A549 (cell line): ENCODE measurements at regions not wholly inside any gene's neighbourhood (a gene's known extent, or its start where the extent isn't known, plus 50 kb on each side); places are given as distances from the start of the nearest gene placed in this dataset.

Experiments used
- ATAC-seq, 2 experiments: fragments of 200-7000 bp in 1 of 2; fragments of >200 bp in 1 of 2; cut with Nextera tagmentation in 1 of 2; cut with Tn5 transposase in 1 of 2; 3 replicates each; pipeline versions ENCODE4 v1.8.0 to v1.9.1; 2018 to 2020; ENCODE audit warnings: mild to moderate bottlenecking in 1 of 2, moderate library complexity in 1 of 2
- CTCF ChIA-PET: fragments of 300-600 bp; sonication (Branson Sonifier 250); formaldehyde crosslinking; extraction: SDS; loops from one replicate; lab custom pipeline; 2021; ENCODE audit warnings: antibody characterized with exemption, inconsistent platforms; lab: Yijun Ruan, JAX
- POLR2A ChIA-PET: fragments of 350-600 bp; formaldehyde crosslinking; extraction: SDS; loops from one replicate; lab custom pipeline; 2021; ENCODE audit warnings: antibody characterized with exemption, inconsistent platforms; lab: Yijun Ruan, JAX
- DNase-seq, 2 experiments: peaks; one replicate each; pipeline versions ENCODE4 v3.0.0 to v3.0.0-alpha.2; 2011 to 2016; ENCODE audit warnings: low read depth in 1 of 2, low spot score in 1 of 2
- FAIRE-seq: peaks from 2 replicates; lab custom pipeline; 2011; peaks lifted over from hg19 to GRCh38; lab: Jason Lieb, UNC
- H3K27ac ChIP-seq, 2 experiments: fragments of >200 bp; sonication (Bioruptor Twin); formaldehyde crosslinking; 3 replicates each; pipeline ENCODE4 v1.5.1; 2016 to 2017
- H3K4me1 ChIP-seq: fragments of >200 bp; sonication (Bioruptor Twin); formaldehyde crosslinking; 3 replicates; pipeline ENCODE4 v1.6.1; 2016
- H3K4me2 ChIP-seq: fragments of >200 bp; sonication (Bioruptor Twin); formaldehyde crosslinking; 3 replicates; pipeline ENCODE4 v1.6.1; 2016
- H3K4me3 ChIP-seq: fragments of >200 bp; sonication (Bioruptor Twin); formaldehyde crosslinking; 3 replicates; pipeline ENCODE4 v1.5.1; 2016
- H3K9me3 ChIP-seq: fragments of >200 bp; sonication (Bioruptor Twin); formaldehyde crosslinking; 3 replicates; pipeline ENCODE4 v1.6.1; 2016
- ELK1 ChIP-seq: fragments of 150-350 bp; IDR thresholded peaks from 2 replicates; pipeline ENCODE4 v1.6.1; 2014; ENCODE audit warnings: low read depth, mild to moderate bottlenecking, low read length
- EP300 ChIP-seq, 2 experiments: fragments of >200 bp; sonication (Bioruptor Twin); formaldehyde crosslinking; IDR thresholded peaks; 2 replicates in 1 of 2; 3 replicates in 1 of 2; pipeline ENCODE4 v1.6.1; 2016 to 2017
- HDAC2 ChIP-seq: fragments of 200-600 bp; sonication (generic); IDR thresholded peaks from 2 replicates; pipeline ENCODE4 v1.6.1; 2016
- HMGXB4 ChIP-seq: fragments of 250-450 bp; sonication (Bioruptor Pico); IDR thresholded peaks from 2 replicates; pipeline ENCODE4 v1.5.0; 2021; ENCODE audit warnings: mild to moderate bottlenecking, moderate library complexity, borderline replicate concordance
- JUNB ChIP-seq: fragments of >200 bp; sonication (Bioruptor Twin); formaldehyde crosslinking; IDR thresholded peaks from 2 replicates; pipeline ENCODE4 v1.6.1; 2016
- MAFK ChIP-seq: fragments of 450-650 bp; IDR thresholded peaks from 2 replicates; pipeline ENCODE4 v1.6.1; 2014; ENCODE audit not compliant: partially characterized antibody
- PHF8 ChIP-seq: fragments of 200-600 bp; sonication (generic); IDR thresholded peaks from 2 replicates; pipeline ENCODE4 v1.6.1; 2016; ENCODE audit warnings: low read depth, mild to moderate bottlenecking, antibody characterized with exemption, moderate library complexity, borderline replicate concordance
- RAD21 ChIP-seq, 2 experiments: fragments of >200 bp in 1 of 2; sonication (Bioruptor Twin) in 1 of 2; formaldehyde crosslinking in 1 of 2; IDR thresholded peaks in 1 of 2; conservative IDR thresholded peaks in 1 of 2; 2 replicates in 1 of 2; 3 replicates in 1 of 2; pipeline ENCODE4 v1.6.1; 2012 to 2018; ENCODE audit warnings: inconsistent platforms in 1 of 2
- RFX5 ChIP-seq: fragments of 450-650 bp; IDR thresholded peaks from 2 replicates; pipeline ENCODE4 v1.7.1; 2014; ENCODE audit warnings: antibody characterized with exemption, mild to moderate bottlenecking, moderate library complexity
- SMC3 ChIP-seq: fragments of >200 bp; sonication (Bioruptor Twin); formaldehyde crosslinking; IDR thresholded peaks from 3 replicates; pipeline ENCODE4 v1.6.1; 2018; ENCODE audit warnings: inconsistent platforms
- SREBF2 ChIP-seq: fragments of 450-650 bp; IDR thresholded peaks from 2 replicates; pipeline ENCODE4 v1.6.1; 2014; ENCODE audit warnings: mild to moderate bottlenecking, moderate library complexity
- TP53 ChIP-seq: fragments of 250-450 bp; sonication (Bioruptor Pico); IDR thresholded peaks from 2 replicates; pipeline ENCODE4 v1.5.0; 2021; ENCODE audit warnings: mild to moderate bottlenecking, moderate library complexity
- ZC3H11A ChIP-seq: fragments of 450-650 bp; IDR thresholded peaks from 2 replicates; pipeline ENCODE4 v1.6.1; 2014; ENCODE audit warnings: antibody characterized with exemption, mild to moderate bottlenecking
- ZSCAN20 ChIP-seq: fragments of 250-450 bp; sonication (Bioruptor Pico); IDR thresholded peaks from 2 replicates; pipeline ENCODE4 v1.8.0; 2022; ENCODE audit warnings: mild to moderate bottlenecking, moderate library complexity
- WGBS: methylation state at CpG from one replicate; pipeline ENCODE4 v1.1.6; 2017; ENCODE audit errors: missing lambda C conversion rate; 5-methylcytosine and 5-hydroxymethylcytosine counted together
- TF ChIP-seq, protein P1 (sequence below): fragments of >200 bp; sonication (Bioruptor Twin); formaldehyde crosslinking; IDR thresholded peaks from 2 replicates; pipeline ENCODE4 v1.6.1; 2016
- TF ChIP-seq, protein P2 (sequence below): fragments of 200-600 bp; sonication (generic); IDR thresholded peaks from 2 replicates; pipeline ENCODE4 v1.6.1; 2016; ENCODE audit warnings: antibody characterized with exemption, mild to moderate bottlenecking, moderate library complexity
- TF ChIP-seq, protein P3 (sequence below): fragments of 450-650 bp; IDR thresholded peaks from 2 replicates; pipeline ENCODE4 v1.6.1; 2014; ENCODE audit warnings: antibody characterized with exemption

DNA sequence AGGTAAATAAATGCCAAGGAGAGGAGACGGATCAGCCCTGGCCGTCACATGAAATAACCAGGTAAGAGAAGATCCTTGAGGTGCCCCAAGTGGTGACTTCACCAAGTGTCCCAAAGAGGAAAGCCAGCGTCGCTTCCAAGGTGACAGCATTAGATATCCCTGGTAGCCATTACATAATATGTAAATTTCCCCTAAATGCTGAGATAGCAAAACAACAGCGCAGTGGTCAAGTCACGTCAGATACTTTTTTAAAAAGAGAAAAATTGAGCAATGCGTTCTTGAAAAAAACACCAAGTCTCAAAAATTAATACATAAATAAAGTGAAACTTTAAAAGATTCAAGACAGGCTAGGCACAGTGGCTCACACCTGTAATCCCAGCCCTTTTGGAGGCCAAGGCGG lies 100.2 kb downstream of the HTR5A start:
- Histone ChIP-seq H3K4me2 (no peak overlapping the region), H3K4me1 (no peaks in the 10 kb centered on the region), H3K27ac (no peak overlapping the region), H3K4me3 (no peak overlapping the region)
- no peak for FAIRE-seq
- 38% methylated on average over 8 of the region's 8 CpGs for WGBS
- POLR2A ChIA-PET = no interaction called here
- TF ChIP-seq MAFK = peak; percentile 62
- no peak for TF ChIP-seq SMC3
- TF ChIP-seq, all 56 proteins: peak for 1
- ATAC-seq = no peak
- no peaks in the 10 kb centered on the region for H3K9me3 ChIP-seq
- CTCF ChIA-PET = no interaction called here
- no peak for DNase-seq

- H3K27ac ChIP-seq = no peak overlapping the region
Observed at GRCh38 chr7:155172141-155172540, 102.0 kb downstream of the HTR5A start.

More at GRCh38 chr7:155172141-155172540, 102.0 kb downstream of the HTR5A start:
- DNase-seq (no peak), ATAC-seq (no peak), FAIRE-seq (no peak)
- 54% methylated on average over 5 of the region's 5 CpGs for WGBS
- no peak for TF ChIP-seq ZSCAN20 (CRISPR knock-in tag)
- no peak for TF ChIP-seq HMGXB4 (CRISPR knock-in tag)
- TF ChIP-seq, protein P1, sequence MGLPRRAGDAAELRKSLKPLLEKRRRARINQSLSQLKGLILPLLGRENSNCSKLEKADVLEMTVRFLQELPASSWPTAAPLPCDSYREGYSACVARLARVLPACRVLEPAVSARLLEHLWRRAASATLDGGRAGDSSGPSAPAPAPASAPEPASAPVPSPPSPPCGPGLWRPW = no peak
- TF ChIP-seq SREBF2 = no peak
- TF ChIP-seq EP300 (IDR thresholded peaks at IDR 0.05) = no peak
- no peak for TF ChIP-seq ELK1
- TF ChIP-seq, protein P2, sequence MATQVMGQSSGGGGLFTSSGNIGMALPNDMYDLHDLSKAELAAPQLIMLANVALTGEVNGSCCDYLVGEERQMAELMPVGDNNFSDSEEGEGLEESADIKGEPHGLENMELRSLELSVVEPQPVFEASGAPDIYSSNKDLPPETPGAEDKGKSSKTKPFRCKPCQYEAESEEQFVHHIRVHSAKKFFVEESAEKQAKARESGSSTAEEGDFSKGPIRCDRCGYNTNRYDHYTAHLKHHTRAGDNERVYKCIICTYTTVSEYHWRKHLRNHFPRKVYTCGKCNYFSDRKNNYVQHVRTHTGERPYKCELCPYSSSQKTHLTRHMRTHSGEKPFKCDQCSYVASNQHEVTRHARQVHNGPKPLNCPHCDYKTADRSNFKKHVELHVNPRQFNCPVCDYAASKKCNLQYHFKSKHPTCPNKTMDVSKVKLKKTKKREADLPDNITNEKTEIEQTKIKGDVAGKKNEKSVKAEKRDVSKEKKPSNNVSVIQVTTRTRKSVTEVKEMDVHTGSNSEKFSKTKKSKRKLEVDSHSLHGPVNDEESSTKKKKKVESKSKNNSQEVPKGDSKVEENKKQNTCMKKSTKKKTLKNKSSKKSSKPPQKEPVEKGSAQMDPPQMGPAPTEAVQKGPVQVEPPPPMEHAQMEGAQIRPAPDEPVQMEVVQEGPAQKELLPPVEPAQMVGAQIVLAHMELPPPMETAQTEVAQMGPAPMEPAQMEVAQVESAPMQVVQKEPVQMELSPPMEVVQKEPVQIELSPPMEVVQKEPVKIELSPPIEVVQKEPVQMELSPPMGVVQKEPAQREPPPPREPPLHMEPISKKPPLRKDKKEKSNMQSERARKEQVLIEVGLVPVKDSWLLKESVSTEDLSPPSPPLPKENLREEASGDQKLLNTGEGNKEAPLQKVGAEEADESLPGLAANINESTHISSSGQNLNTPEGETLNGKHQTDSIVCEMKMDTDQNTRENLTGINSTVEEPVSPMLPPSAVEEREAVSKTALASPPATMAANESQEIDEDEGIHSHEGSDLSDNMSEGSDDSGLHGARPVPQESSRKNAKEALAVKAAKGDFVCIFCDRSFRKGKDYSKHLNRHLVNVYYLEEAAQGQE = no peak
- no peak for TF ChIP-seq HDAC2
- no peak for TF ChIP-seq ZC3H11A
- no peak for TF ChIP-seq JUNB
- TF ChIP-seq RAD21 (conservative IDR thresholded peaks at IDR 0.05 in 1 of 2, IDR thresholded peaks at IDR 0.05 in 1 of 2) = no peak
- TF ChIP-seq RFX5 = no peak
- no peak for TF ChIP-seq PHF8
- TF ChIP-seq, protein P3, sequence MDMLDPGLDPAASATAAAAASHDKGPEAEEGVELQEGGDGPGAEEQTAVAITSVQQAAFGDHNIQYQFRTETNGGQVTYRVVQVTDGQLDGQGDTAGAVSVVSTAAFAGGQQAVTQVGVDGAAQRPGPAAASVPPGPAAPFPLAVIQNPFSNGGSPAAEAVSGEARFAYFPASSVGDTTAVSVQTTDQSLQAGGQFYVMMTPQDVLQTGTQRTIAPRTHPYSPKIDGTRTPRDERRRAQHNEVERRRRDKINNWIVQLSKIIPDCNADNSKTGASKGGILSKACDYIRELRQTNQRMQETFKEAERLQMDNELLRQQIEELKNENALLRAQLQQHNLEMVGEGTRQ = no peak
- no peak for TF ChIP-seq TP53 (CRISPR knock-in tag)
- Histone ChIP-seq H3K4me2 (no peak overlapping the region), H3K9me3 (no peaks in the 10 kb centered on the region), H3K4me3 (no peak overlapping the region), H3K4me1 (no peaks in the 10 kb centered on the region)
- ChIA-PET CTCF (interaction anchor here (1.0 kb wide), 1 partner anchor 208 kb away, joined by 3 read pairs; no protein-coding TSS in a partner anchor), POLR2A (no interaction called here)
